Suprapubic skin (tissue), 4 donors: ENCODE measurements at regions not wholly inside any gene's neighbourhood (a gene's known extent, or its start where the extent isn't known, plus 50 kb on each side); places are given as distances from the start of the nearest gene placed in this dataset.

ENCODE experiments used
- DNase-seq, 2 donors: peaks; one replicate each; pipeline ENCODE4 v3.0.0-alpha.2; 2019; ENCODE audit warnings: low spot score in 2 of 2
- H3K27ac ChIP-seq: fragments of 200-600 bp; sonication (generic); one replicate; pipeline ENCODE4 v1.5.1; 2019
- H3K27me3 ChIP-seq: fragments of 200-600 bp; sonication (generic); one replicate; pipeline ENCODE4 v1.5.1; 2019
- H3K36me3 ChIP-seq: fragments of 200-600 bp; sonication (generic); one replicate; pipeline ENCODE4 v1.5.1; 2019
- H3K4me1 ChIP-seq: fragments of 200-600 bp; sonication (generic); one replicate; pipeline ENCODE4 v1.5.1; 2019
- H3K4me3 ChIP-seq: fragments of 200-600 bp; sonication (generic); one replicate; pipeline ENCODE4 v1.5.1; 2019; ENCODE audit warnings: mild to moderate bottlenecking
- H3K9me3 ChIP-seq: fragments of 200-600 bp; sonication (generic); one replicate; pipeline ENCODE4 v1.5.1; 2019
- CTCF ChIP-seq, 2 donors: fragments of 200-600 bp in 1 of 2; fragments of 450-650 bp in 1 of 2; sonication (generic) in 1 of 2; IDR thresholded peaks; one replicate each; pipeline ENCODE4 v1.5.1; 2016 to 2019; ENCODE audit warnings: antibody characterized with exemption in 2 of 2, mild to moderate bottlenecking in 1 of 2, moderate library complexity in 1 of 2
- EP300 ChIP-seq: sonication (generic); formaldehyde crosslinking; IDR thresholded peaks from one replicate; pipeline ENCODE4 v1.6.1; 2017; ENCODE audit warnings: antibody characterized with exemption
- POLR2A ChIP-seq, 2 donors: fragments of 450-650 bp; IDR thresholded peaks; one replicate each; pipeline ENCODE4 v1.6.1; 2017; ENCODE audit warnings: antibody characterized with exemption in 2 of 2, mild to moderate bottlenecking in 2 of 2, moderate library complexity in 2 of 2
- POLR2AphosphoS5 ChIP-seq, 3 donors: sonication (generic); formaldehyde crosslinking; IDR thresholded peaks; one replicate each; pipeline ENCODE4 v1.6.1; 2017; ENCODE audit warnings: antibody characterized with exemption in 3 of 3
- WGBS: methylation state at CpG from one replicate; pipeline ENCODE4 v1.1.5; 2018; 5-methylcytosine and 5-hydroxymethylcytosine counted together

GRCh38 chr17:427891-428290 is 75.3 kb upstream of the RPH3AL start:
- 94% methylated on average over 3 of the region's 3 CpGs for WGBS
- no peak overlapping the region for H3K4me3 ChIP-seq
- H3K27ac ChIP-seq: no peak overlapping the region
- no peaks in the 10 kb centered on the region for H3K36me3 ChIP-seq
- no peaks in the 10 kb centered on the region for H3K27me3 ChIP-seq
- H3K4me1 ChIP-seq: no peaks in the 10 kb centered on the region
- TF ChIP-seq EP300: no peak
- no peak for TF ChIP-seq POLR2AphosphoS5 (IDR thresholded peaks at IDR 0.05)
- no peak for TF ChIP-seq CTCF (IDR thresholded peaks at IDR 0.05)
- no peak for TF ChIP-seq POLR2A (IDR thresholded peaks at IDR 0.05)
- DNase-seq: no peak
- H3K9me3 ChIP-seq: peaks cover 10% of the 10 kb centered on the region

- Histone ChIP-seq H3K9me3 (peaks cover 10% of the 10 kb centered on the region), H3K27me3 (no peaks in the 10 kb centered on the region), H3K4me1 (no peaks in the 10 kb centered on the region), H3K36me3 (no peaks in the 10 kb centered on the region), H3K27ac (no peak overlapping the region), H3K4me3 (no peak overlapping the region)
- WGBS: 45% methylated on average over 6 of the region's 6 CpGs
- no peak for DNase-seq
- TF ChIP-seq CTCF (IDR thresholded peaks at IDR 0.05) (no peak), POLR2AphosphoS5 (IDR thresholded peaks at IDR 0.05) (no peak), POLR2A (IDR thresholded peaks at IDR 0.05) (no peak), EP300 (no peak)
These were observed 74.7 kb upstream of the RPH3AL start for GRCh38 chr17:427327-427726.

- no peak overlapping the region for H3K27ac ChIP-seq
These were observed 69.8 kb upstream of the RPH3AL start for GRCh38 chr17:422196-422930.

GRCh38 chr17:420479-421175 is 68.0 kb upstream of the RPH3AL start:
- H3K4me1 ChIP-seq: no peaks in the 10 kb centered on the region
- no peak overlapping the region for H3K4me3 ChIP-seq
- no peaks in the 10 kb centered on the region for H3K27me3 ChIP-seq
- no peak for TF ChIP-seq POLR2AphosphoS5 (IDR thresholded peaks at IDR 0.05)
- no peak for TF ChIP-seq CTCF (IDR thresholded peaks at IDR 0.05)
- TF ChIP-seq POLR2A (IDR thresholded peaks at IDR 0.05): no peak
- no peak for TF ChIP-seq EP300
- no peaks in the 10 kb centered on the region for H3K9me3 ChIP-seq
- H3K36me3 ChIP-seq: no peaks in the 10 kb centered on the region
- 96% methylated on average over 14 of the region's 15 CpGs for WGBS
- H3K27ac ChIP-seq: no peak overlapping the region
- no peak for DNase-seq

More at GRCh38 chr17:422196-422930, 69.8 kb upstream of the RPH3AL start:
- Histone ChIP-seq H3K9me3 (no peaks in the 10 kb centered on the region), H3K27me3 (no peaks in the 10 kb centered on the region), H3K4me1 (no peaks in the 10 kb centered on the region), H3K36me3 (no peaks in the 10 kb centered on the region), H3K4me3 (no peak overlapping the region)
- 81% methylated on average over 16 of the region's 16 CpGs for WGBS
- no peak for DNase-seq
- TF ChIP-seq EP300 (no peak), CTCF (IDR thresholded peaks at IDR 0.05) (no peak), POLR2AphosphoS5 (IDR thresholded peaks at IDR 0.05) (no peak), POLR2A (IDR thresholded peaks at IDR 0.05) (no peak)

GRCh38 chr17:419073-419735 is 66.6 kb upstream of the RPH3AL start:
- Histone ChIP-seq H3K36me3 (peaks cover 4% of the 10 kb centered on the region), H3K4me3 (no peak overlapping the region), H3K4me1 (no peaks in the 10 kb centered on the region), H3K9me3 (no peaks in the 10 kb centered on the region), H3K27ac (no peak overlapping the region), H3K27me3 (no peaks in the 10 kb centered on the region)
- WGBS: 88% methylated on average over 13 of the region's 13 CpGs
- no peak for DNase-seq
- no peak for TF ChIP-seq EP300
- TF ChIP-seq CTCF (IDR thresholded peaks at IDR 0.05): no peak
